GM12891 (cell line): ENCODE measurements at regions not wholly inside any gene's neighbourhood (a gene's known extent, or its start where the extent isn't known, plus 50 kb on each side); places are given as distances from the start of the nearest gene placed in this dataset.

Experiments
- POLR2A ChIP-seq: IDR thresholded peaks from 2 replicates; pipeline ENCODE4 v1.6.1; 2011; ENCODE audit warnings: low read depth, low read length, control low read depth
- POLR2AphosphoS5 ChIP-seq: IDR thresholded peaks from 2 replicates; pipeline ENCODE4 v1.6.1; 2011; ENCODE audit warnings: low read depth, low read length, control low read depth
- POU2F2 ChIP-seq: IDR thresholded peaks from 2 replicates; pipeline ENCODE4 v1.6.1; 2011; ENCODE audit warnings: low read depth, mild to moderate bottlenecking, control low read depth, low read length, moderate library complexity
- TAF1 ChIP-seq: IDR thresholded peaks from 2 replicates; pipeline ENCODE4 v1.6.1; 2011; ENCODE audit warnings: low read depth, low read length, control low read depth

- TF ChIP-seq POLR2A (no peak), POLR2AphosphoS5 (no peak), TAF1 (no peak), POU2F2 (no peak)
These were observed 1092.3 kb downstream of the TUSC7 start for GRCh38 chr3:117801912-117802239.
